ENCODE measurements at regions not wholly inside any gene's neighbourhood (a gene's known extent, or its start where the extent isn't known, plus 50 kb on each side); places are given as distances from the start of the nearest gene placed in this dataset.
"Not testable (repeated sequence)": the region's sequence is repeated elsewhere in the genome, so short reads cannot be mapped to it uniquely, and the experiment has no call there.

DNA sequence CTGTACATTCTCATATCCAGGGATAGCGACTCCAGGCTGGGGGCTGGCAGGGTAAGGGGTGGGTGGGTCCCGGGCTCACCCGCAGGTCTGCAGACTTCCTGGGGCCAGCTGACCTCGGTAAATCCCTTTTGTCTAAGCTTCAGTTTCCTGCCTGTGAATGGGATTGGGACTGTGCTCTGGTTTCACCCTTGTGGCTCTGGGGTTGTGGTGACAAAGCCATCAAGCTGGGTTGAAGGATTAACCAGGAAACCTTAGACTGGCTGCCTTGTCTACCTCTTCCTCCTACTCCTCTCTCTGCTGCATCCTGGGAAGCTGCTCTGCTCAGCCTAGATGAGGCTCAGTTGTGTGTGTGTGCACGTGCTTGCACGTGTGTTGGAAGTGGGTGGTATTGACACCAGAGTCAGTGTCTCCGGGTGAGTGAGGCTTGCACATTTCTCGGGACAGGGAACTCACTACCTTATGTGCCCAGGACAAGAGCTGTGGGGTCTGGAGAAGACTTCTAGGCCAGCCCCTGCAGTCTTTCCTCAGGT is 3078.6 kb downstream of the RPIA start:
- TF ChIP-seq, protein P1, sequence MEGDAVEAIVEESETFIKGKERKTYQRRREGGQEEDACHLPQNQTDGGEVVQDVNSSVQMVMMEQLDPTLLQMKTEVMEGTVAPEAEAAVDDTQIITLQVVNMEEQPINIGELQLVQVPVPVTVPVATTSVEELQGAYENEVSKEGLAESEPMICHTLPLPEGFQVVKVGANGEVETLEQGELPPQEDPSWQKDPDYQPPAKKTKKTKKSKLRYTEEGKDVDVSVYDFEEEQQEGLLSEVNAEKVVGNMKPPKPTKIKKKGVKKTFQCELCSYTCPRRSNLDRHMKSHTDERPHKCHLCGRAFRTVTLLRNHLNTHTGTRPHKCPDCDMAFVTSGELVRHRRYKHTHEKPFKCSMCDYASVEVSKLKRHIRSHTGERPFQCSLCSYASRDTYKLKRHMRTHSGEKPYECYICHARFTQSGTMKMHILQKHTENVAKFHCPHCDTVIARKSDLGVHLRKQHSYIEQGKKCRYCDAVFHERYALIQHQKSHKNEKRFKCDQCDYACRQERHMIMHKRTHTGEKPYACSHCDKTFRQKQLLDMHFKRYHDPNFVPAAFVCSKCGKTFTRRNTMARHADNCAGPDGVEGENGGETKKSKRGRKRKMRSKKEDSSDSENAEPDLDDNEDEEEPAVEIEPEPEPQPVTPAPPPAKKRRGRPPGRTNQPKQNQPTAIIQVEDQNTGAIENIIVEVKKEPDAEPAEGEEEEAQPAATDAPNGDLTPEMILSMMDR (IDR thresholded peaks at IDR 0.05) = not testable (repeated sequence)
- not testable (repeated sequence) for TF ChIP-seq POLR2A (IDR thresholded peaks at IDR 0.05)
